SK-N-SH treated with all-trans-retinoic acid at 6 μM for 48 hours (cell line): ENCODE measurements at regions not wholly inside any gene's neighbourhood (a gene's known extent, or its start where the extent isn't known, plus 50 kb on each side); places are given as distances from the start of the nearest gene placed in this dataset.

Experiments
- RARB ChIP-seq: fragments of 250-450 bp; sonication (Bioruptor Pico); IDR thresholded peaks from 2 replicates; pipeline ENCODE4 v1.8.0; 2021; ENCODE audit warnings: mild to moderate bottlenecking, moderate library complexity
- SNAI2 ChIP-seq: fragments of 250-450 bp; sonication (Bioruptor Pico); IDR thresholded peaks from 2 replicates; pipeline ENCODE4 v1.5.0; 2020; ENCODE audit warnings: mild to moderate bottlenecking, moderate library complexity
- TOX ChIP-seq: fragments of 250-450 bp; sonication (Bioruptor Pico); IDR thresholded peaks from 2 replicates; pipeline ENCODE4 v1.8.0; 2021; ENCODE audit warnings: mild to moderate bottlenecking, moderate library complexity, borderline replicate concordance
- ZC3H10 ChIP-seq: fragments of 250-450 bp; sonication (Bioruptor Pico); IDR thresholded peaks from 2 replicates; pipeline ENCODE4 v1.5.1; 2021; ENCODE audit warnings: mild to moderate bottlenecking, moderate library complexity
- ZFP3 ChIP-seq: fragments of 250-450 bp; sonication (Bioruptor Pico); IDR thresholded peaks from 2 replicates; pipeline ENCODE4 v1.5.0; 2020; ENCODE audit warnings: mild to moderate bottlenecking, moderate library complexity
- ZFP30 ChIP-seq: fragments of 450-650 bp; formaldehyde crosslinking; IDR thresholded peaks from 2 replicates; pipeline ENCODE4 v1.5.0; 2022; ENCODE audit warnings: mild to moderate bottlenecking, moderate library complexity
- ZNF565 ChIP-seq: fragments of 450-650 bp; formaldehyde crosslinking; conservative IDR thresholded peaks from 2 replicates; pipeline ENCODE4 v1.5.0; 2020; ENCODE audit warnings: low read depth, mild to moderate bottlenecking, moderate library complexity
- TF ChIP-seq, protein P1 (sequence below): fragments of 250-450 bp; sonication (Bioruptor Pico); IDR thresholded peaks from 2 replicates; pipeline ENCODE4 v1.5.0; 2020; ENCODE audit warnings: mild to moderate bottlenecking, moderate library complexity
- TF ChIP-seq, protein P2 (sequence below): fragments of 250-450 bp; sonication (Bioruptor Pico); IDR thresholded peaks from 2 replicates; pipeline ENCODE4 v1.5.1; 2021; ENCODE audit warnings: mild to moderate bottlenecking, moderate library complexity

DNA sequence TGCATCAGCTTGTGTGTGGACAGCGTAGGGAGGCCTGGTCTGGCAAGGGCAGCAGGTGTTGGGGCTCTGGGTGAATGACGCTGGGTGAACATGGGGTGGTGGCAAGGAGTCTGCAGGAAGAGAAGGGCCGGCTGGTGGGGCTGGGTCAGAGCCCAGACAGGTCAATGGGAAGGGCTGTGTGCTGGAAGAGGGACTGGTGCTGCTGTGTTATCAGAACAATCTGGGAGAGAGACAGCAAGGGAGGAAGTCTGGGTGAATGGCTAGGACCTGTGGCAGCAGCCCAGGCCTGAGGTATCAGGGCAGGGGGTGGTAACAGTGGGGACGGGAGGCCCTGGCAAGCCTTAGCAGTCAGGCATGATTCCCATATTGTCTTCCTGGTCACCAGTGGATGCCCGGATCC lies 206.7 kb downstream of the SNX19 start:
- TF ChIP-seq RARB (no peak), ZFP3 (CRISPR knock-in tag) (no peak), ZC3H10 (CRISPR knock-in tag) (no peak), SNAI2 (CRISPR knock-in tag) (no peak), ZFP30 (CRISPR knock-in tag) (no peak), TOX (CRISPR knock-in tag) (no peak), ZNF565 (CRISPR knock-in tag) (no peak)
- TF ChIP-seq, protein P1, sequence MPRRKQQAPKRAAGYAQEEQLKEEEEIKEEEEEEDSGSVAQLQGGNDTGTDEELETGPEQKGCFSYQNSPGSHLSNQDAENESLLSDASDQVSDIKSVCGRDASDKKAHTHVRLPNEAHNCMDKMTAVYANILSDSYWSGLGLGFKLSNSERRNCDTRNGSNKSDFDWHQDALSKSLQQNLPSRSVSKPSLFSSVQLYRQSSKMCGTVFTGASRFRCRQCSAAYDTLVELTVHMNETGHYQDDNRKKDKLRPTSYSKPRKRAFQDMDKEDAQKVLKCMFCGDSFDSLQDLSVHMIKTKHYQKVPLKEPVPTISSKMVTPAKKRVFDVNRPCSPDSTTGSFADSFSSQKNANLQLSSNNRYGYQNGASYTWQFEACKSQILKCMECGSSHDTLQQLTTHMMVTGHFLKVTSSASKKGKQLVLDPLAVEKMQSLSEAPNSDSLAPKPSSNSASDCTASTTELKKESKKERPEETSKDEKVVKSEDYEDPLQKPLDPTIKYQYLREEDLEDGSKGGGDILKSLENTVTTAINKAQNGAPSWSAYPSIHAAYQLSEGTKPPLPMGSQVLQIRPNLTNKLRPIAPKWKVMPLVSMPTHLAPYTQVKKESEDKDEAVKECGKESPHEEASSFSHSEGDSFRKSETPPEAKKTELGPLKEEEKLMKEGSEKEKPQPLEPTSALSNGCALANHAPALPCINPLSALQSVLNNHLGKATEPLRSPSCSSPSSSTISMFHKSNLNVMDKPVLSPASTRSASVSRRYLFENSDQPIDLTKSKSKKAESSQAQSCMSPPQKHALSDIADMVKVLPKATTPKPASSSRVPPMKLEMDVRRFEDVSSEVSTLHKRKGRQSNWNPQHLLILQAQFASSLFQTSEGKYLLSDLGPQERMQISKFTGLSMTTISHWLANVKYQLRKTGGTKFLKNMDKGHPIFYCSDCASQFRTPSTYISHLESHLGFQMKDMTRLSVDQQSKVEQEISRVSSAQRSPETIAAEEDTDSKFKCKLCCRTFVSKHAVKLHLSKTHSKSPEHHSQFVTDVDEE (CRISPR knock-in tag): no peak
- TF ChIP-seq, protein P2, sequence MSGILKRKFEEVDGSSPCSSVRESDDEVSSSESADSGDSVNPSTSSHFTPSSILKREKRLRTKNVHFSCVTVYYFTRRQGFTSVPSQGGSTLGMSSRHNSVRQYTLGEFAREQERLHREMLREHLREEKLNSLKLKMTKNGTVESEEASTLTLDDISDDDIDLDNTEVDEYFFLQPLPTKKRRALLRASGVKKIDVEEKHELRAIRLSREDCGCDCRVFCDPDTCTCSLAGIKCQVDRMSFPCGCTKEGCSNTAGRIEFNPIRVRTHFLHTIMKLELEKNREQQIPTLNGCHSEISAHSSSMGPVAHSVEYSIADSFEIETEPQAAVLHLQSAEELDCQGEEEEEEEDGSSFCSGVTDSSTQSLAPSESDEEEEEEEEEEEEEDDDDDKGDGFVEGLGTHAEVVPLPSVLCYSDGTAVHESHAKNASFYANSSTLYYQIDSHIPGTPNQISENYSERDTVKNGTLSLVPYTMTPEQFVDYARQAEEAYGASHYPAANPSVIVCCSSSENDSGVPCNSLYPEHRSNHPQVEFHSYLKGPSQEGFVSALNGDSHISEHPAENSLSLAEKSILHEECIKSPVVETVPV (CRISPR knock-in tag): no peak
